Adrenal gland (tissue), 9 donors: ENCODE measurements at regions not wholly inside any gene's neighbourhood (a gene's known extent, or its start where the extent isn't known, plus 50 kb on each side); places are given as distances from the start of the nearest gene placed in this dataset.

Experiments used
- DNase-seq, 7 donors: peaks; one replicate each; pipeline ENCODE4 v3.0.0-alpha.2; 2019 to 2020
- H3K27ac ChIP-seq, 5 donors: fragments of 200-600 bp; sonication (generic) in 4 of 5; 1 replicate in 3 of 5; 2 replicates in 2 of 5; pipeline versions ENCODE4 v1.5.1 to v1.8.0; 2016 to 2020; ENCODE audit warnings: mild to moderate bottlenecking in 1 of 5
- H3K27me3 ChIP-seq: fragments of 200-600 bp; 2 replicates; pipeline ENCODE4 v1.8.0; 2021
- H3K36me3 ChIP-seq, 2 donors: fragments of 200-600 bp; replicated peaks in 1 of 2; 1 replicate in 1 of 2; 2 replicates in 1 of 2; pipeline versions ENCODE4 v1.5.1 to v1.8.0; 2018 to 2022
- H3K4me1 ChIP-seq, 2 donors: fragments of 200-600 bp; replicated peaks in 1 of 2; 1 replicate in 1 of 2; 2 replicates in 1 of 2; pipeline versions ENCODE4 v1.5.1 to v1.8.0; 2018 to 2021
- H3K4me3 ChIP-seq, 4 donors: fragments of 200-600 bp; sonication (generic) in 3 of 4; one replicate each; pipeline ENCODE4 v1.5.1; 2016 to 2018
- H3K9me3 ChIP-seq, 3 donors: fragments of 200-600 bp; sonication (generic) in 1 of 3; replicated peaks in 1 of 3; 1 replicate in 2 of 3; 2 replicates in 1 of 3; pipeline versions ENCODE4 v1.5.1 to v1.8.0; 2016 to 2021
- CTCF ChIP-seq, 6 experiments: fragments of 450-650 bp in 4 of 6; fragments of 200-600 bp in 2 of 6; sonication (generic) in 1 of 6; IDR thresholded peaks; 1 replicate in 5 of 6; 2 replicates in 1 of 6; pipeline versions ENCODE4 v1.5.1 to v1.8.0; 2016 to 2021; ENCODE audit warnings: antibody characterized with exemption in 6 of 6, mild to moderate bottlenecking in 2 of 6, moderate library complexity in 1 of 6
- POLR2A ChIP-seq, 2 donors: fragments of 450-650 bp; IDR thresholded peaks; one replicate each; pipeline ENCODE4 v1.6.1; 2017; ENCODE audit warnings: antibody characterized with exemption in 2 of 2, mild to moderate bottlenecking in 2 of 2, moderate library complexity in 1 of 2
- WGBS, 4 donors: extraction: QIAGEN DNeasy Blood & Tissue Kit in 2 of 4; methylation state at CpG; one replicate each; pipeline versions ENCODE4 v1.1.5 to v1.1.7; 2013 to 2017; 5-methylcytosine and 5-hydroxymethylcytosine counted together
- intact Hi-C, 2 donors: fragments of 100-400 bp; cut with DNase I; formaldehyde crosslinking; loops; one replicate each; pipeline versions ENCODE4 v1.14.1 to v1.15.0; 2022 to 2023
- donor health status: healthy with polysubstance abuse.
- donor health status: Bipolar disorder and iron deficiency.
- donor health status: DM: yes; HTN: yes; CAD: no.
- donor health status: DM: no; HTN: no; CAD: no.
- donor health status: DM: no; HTN: no; CAD: no.

GRCh38 chr2:84052913-84053312, 406.2 kb downstream of the SUCLG1 start:
- Histone ChIP-seq H3K27me3 (no peaks in the 10 kb centered on the region), H3K27ac (no peak overlapping the region), H3K9me3 (no peaks in the 10 kb centered on the region), H3K4me3 (no peak overlapping the region), H3K4me1 (no peaks in the 10 kb centered on the region), H3K36me3 (no peaks in the 10 kb centered on the region)
- intact Hi-C loops = no loop called here
- TF ChIP-seq CTCF (IDR thresholded peaks at IDR 0.05) = no peak
- no peak for TF ChIP-seq POLR2A (IDR thresholded peaks at IDR 0.05)
- DNase-seq = no peak
- 56 to 79% (median 76%) methylated on average over 2 of the region's 2 CpGs for WGBS, 4 donors

DNA sequence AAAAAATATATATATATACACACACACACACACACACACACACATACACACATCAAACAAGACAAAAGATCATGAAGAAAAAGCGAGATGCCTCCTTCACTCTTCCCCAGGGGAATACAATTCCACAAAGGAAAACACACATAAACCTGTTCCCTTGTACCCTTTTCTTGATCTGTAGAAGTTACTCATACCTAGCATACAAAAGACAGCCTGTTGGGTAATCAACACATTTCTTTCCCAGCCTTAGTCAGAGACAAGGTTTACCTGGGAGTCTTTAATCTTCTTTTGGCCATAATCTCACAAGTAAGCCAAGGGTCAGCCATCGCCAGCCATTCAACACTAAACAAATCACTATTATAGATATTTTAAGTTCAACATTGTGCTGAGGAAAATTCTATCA, 407.0 kb downstream of the SUCLG1 start:
- no peak for TF ChIP-seq POLR2A (IDR thresholded peaks at IDR 0.05)
- no peak for TF ChIP-seq CTCF (IDR thresholded peaks at IDR 0.05)
- H3K4me1 ChIP-seq = no peaks in the 10 kb centered on the region
- no peak overlapping the region for H3K27ac ChIP-seq
- 78 to 91% (median 88%) methylated on average over 2 of the region's 2 CpGs for WGBS, 4 donors
- no peak for DNase-seq
- H3K36me3 ChIP-seq = no peaks in the 10 kb centered on the region
- intact Hi-C loops = no loop called here
- H3K4me3 ChIP-seq = no peak overlapping the region
- no peaks in the 10 kb centered on the region for H3K27me3 ChIP-seq
- H3K9me3 ChIP-seq = no peaks in the 10 kb centered on the region

GRCh38 chr2:84048964-84049363, 410.1 kb downstream of the SUCLG1 start:
- no peaks in the 10 kb centered on the region for H3K4me1 ChIP-seq
- H3K27ac ChIP-seq = no peak overlapping the region
- WGBS, 4 donors = 85 to 90% (median 88%) methylated on average over 4 of the region's 4 CpGs
- TF ChIP-seq POLR2A (IDR thresholded peaks at IDR 0.05) = no peak
- TF ChIP-seq CTCF (IDR thresholded peaks at IDR 0.05) = no peak
- DNase-seq = no peak
- no peak overlapping the region for H3K4me3 ChIP-seq
- H3K36me3 ChIP-seq = no peaks in the 10 kb centered on the region
- no peaks in the 10 kb centered on the region for H3K9me3 ChIP-seq
- intact Hi-C loops = no loop called here
- H3K27me3 ChIP-seq = no peaks in the 10 kb centered on the region

GRCh38 chr2:84041506-84041905, 417.6 kb downstream of the SUCLG1 start:
- no peaks in the 10 kb centered on the region for H3K36me3 ChIP-seq
- H3K27me3 ChIP-seq = no peaks in the 10 kb centered on the region
- 50 to 58% (median 55%) methylated on average over 3 of the region's 3 CpGs for WGBS, 4 donors
- H3K4me1 ChIP-seq = no peaks in the 10 kb centered on the region
- H3K27ac ChIP-seq = no peak overlapping the region
- TF ChIP-seq CTCF (IDR thresholded peaks at IDR 0.05) (no peak), POLR2A (IDR thresholded peaks at IDR 0.05) (no peak)
- intact Hi-C loops = no loop called here
- DNase-seq = no peak
- no peaks in the 10 kb centered on the region for H3K9me3 ChIP-seq
- H3K4me3 ChIP-seq = no peak overlapping the region
